Sigmoid colon (tissue), 3 donors: ENCODE measurements at regions not wholly inside any gene's neighbourhood (a gene's known extent, or its start where the extent isn't known, plus 50 kb on each side); places are given as distances from the start of the nearest gene placed in this dataset.

ENCODE experiments used
- CTCF ChIP-seq, 4 experiments: fragments of 450-650 bp in 3 of 4; fragments of 200-600 bp in 1 of 4; IDR thresholded peaks; one replicate each; pipeline ENCODE4 v1.5.1; 2016 to 2019; ENCODE audit warnings: antibody characterized with exemption in 4 of 4, mild to moderate bottlenecking in 3 of 4, moderate library complexity in 2 of 4
- POLR2A ChIP-seq, 2 donors: fragments of 450-650 bp; IDR thresholded peaks; one replicate each; pipeline ENCODE4 v1.6.1; 2016; ENCODE audit warnings: antibody characterized with exemption in 2 of 2, mild to moderate bottlenecking in 2 of 2, moderate library complexity in 2 of 2

- no peak for TF ChIP-seq CTCF (IDR thresholded peaks at IDR 0.05)
- TF ChIP-seq POLR2A (IDR thresholded peaks at IDR 0.05), result no peak
These were observed 1391.6 kb downstream of the ADGRL3 start for GRCh38 chr4:62591756-62592155.
